Epidermal melanocyte (primary cell): ENCODE measurements at regions not wholly inside any gene's neighbourhood (a gene's known extent, or its start where the extent isn't known, plus 50 kb on each side); places are given as distances from the start of the nearest gene placed in this dataset.

Experiments
- DNase-seq: peaks from one replicate; pipeline ENCODE4 v3.0.0; 2011; ENCODE audit warnings: low spot score; ENCODE audit not compliant: insufficient read length

DNA sequence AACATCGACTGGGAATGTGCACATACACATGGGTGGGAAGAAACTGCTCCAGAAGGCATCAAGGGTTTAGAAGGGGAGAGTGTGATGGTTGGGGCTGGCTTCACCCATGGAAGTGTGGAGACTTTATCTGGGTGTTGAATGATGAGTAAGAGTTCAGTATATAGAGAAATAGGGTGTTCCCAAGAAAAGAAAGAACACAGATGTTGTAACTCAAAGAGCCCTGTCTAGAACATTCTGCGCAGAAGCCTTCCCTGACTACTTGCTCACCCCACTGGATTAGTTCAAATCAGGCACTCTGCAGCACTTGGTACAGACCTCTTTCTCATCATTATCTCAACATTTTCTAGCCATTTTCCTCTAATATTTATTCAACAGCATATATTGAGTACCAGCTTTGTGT lies 491.7 kb downstream of the SNAPC1 start:
- no peak for DNase-seq

DNA sequence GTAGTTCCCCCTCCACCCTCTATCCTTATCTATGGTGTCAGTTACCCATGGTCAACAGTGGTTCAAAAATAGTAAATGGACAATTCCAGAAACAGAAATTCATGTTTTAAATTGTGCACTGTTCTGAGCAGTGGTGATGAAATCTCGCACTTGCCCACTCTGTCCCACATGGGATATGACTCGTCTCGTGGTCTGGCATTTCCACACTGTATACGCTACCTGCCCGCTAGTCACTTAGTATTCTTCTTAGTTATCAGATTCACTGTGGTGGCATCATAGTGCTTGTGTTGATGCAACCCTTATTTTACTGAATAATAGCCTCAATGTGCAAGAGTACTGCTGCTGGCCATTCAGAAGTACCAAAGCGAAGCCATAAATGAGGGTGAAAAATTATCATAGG lies 507.0 kb downstream of the SNAPC1 start:
- no peak for DNase-seq

DNA sequence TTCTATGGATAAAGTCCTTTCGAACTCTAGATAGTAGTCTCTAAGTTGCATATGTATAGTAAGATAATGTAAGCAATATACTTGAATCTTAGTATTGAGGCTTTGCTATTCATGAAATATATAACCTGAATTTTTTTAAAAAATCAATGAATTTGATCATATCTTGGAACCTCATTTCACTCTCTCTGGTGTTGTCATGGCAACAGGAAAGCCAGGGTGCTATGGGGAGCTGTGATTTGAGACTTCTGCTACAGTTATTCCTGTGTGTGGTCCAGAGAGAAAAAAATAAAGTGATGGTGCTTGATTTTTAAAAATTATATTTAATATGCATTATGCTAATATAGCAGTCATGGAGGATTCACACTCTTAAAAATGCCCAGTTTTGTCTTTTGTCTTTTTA lies 508.0 kb downstream of the SNAPC1 start:
- no peak for DNase-seq

DNA sequence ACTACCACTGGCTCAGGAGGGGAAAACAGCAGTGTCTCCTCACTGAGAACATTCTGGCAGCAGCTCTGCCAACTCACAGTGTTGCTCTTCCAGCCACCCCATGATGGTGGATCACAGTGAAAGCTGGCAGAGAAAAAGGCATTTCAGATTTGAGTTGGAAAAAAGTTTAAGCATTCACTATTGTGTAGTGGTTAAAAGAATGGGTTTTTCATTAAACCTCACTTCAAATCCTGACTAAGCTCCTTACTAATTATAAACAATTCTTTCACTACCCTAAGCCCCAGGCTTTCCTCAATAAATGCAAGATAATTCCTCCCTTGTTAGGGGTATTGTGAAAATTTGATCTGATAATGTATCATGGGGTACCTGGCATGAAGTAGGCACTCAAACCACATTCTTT lies 518.1 kb downstream of the SNAPC1 start:
- DNase-seq, result no peak

DNA sequence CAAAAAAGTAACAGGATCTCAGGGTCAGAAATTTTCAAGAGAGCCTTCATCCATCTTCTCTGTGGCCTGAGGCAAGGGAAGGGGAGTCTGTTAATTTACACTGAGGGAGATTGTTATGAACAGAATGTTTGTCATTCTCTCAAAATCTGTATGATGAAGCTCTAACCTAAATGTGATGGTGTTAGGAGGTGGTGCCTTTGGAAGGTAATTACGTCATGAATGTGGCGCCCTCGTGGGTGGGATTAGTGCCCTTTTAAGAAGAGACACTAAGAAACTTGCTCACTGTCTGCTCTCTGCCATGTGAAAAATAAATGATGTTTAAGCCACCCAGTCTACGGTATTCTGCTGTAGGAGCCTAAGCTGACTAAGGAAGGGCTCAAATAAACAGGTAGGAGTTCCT lies 521.6 kb downstream of the SNAPC1 start:
- no peak for DNase-seq

DNA sequence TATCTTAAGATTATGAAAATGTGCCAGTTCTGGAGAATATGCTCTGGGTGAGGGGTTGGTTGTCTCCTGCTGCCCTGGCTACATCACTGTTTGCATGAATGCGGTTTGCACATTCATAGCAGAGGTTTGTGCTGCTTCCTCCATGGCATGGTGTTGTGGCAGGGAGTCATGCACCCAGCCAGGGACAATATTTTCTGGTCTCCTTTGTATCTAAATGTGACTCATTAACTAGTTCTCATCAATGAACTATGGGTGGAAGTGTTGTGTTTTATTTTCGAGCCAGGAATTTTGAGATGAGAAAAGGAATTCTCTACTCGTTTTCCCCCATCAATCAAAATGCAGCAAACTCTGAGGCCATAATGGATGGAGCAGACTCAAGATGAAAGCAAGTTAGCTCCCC lies 527.3 kb downstream of the SNAPC1 start:
- DNase-seq, result no peak

DNA sequence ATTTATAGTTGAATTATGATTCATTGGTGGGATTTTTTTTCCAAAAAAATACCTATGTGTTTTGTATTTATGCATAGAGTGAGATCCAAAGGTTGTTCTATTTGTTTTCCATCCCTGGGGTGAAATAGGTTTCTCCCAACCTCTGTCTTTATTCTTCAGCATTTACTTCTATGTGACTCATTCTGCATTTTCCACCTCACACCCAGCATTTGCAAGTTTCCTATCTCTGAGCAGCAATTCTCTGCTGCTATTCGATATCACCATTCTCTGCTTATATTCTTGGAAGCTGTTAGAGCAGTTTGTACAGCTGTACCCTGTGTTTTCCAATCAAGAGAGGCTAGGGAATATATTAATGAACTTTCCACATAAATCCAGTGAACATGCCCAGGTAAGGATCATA lies 538.9 kb downstream of the SNAPC1 start:
- DNase-seq, result no peak

DNA sequence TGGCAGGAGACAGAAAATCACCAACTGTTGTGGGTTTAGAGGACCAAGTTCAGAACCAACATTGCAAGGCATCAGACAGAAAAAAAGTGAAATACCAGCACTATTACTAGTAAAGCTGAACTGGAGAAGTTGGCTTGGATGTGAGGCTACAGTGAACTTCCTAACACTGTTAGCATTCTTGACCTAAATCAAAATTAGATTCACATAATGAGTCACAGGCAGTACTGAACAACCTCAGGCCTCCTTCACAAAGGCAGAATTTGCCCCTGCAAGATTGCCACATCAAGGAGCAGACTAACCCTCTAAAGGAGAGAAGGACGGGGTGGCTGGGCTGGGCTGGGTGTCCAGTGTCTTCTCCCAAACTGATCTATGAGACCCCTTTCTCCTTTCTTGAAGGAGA lies 539.7 kb downstream of the SNAPC1 start:
- no peak for DNase-seq

DNA sequence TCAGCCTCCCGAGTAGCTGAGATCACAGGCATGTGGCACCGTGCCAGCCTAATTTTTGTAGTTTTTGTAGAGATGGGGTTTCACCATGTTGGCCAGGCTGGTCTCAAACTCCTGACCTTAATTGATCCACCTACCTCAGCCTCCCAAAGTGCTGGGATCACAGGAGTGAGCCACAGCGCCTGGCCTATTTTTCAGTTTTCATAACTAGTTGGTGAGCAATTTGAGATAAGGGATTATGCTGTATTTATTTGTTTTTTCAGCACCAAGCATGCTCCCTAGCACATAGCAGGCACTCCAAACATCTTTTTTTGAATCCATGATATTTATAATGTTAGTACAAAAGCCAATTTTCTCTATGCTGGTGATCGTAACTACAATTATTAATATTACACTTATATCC lies 541.2 kb downstream of the SNAPC1 start:
- no peak for DNase-seq

DNA sequence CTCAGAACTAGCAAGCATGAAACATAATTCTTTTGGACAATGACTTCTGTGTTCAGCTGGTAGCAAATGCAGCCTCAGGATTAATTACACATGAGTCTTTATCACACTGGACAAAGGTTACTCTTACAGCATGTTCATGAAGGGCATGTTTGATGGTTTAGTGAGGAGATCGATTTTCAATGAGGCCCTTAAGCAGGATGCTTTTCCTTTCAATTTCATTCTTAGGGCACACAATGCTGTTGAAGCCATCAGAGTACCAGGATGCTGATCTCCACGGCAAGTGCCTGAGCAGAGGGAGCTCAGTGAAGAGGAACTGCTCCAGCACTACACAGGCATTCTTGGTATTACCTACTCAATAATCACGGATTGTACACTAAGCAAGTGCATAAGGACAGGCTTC lies 542.0 kb downstream of the SNAPC1 start:
- no peak for DNase-seq

DNA sequence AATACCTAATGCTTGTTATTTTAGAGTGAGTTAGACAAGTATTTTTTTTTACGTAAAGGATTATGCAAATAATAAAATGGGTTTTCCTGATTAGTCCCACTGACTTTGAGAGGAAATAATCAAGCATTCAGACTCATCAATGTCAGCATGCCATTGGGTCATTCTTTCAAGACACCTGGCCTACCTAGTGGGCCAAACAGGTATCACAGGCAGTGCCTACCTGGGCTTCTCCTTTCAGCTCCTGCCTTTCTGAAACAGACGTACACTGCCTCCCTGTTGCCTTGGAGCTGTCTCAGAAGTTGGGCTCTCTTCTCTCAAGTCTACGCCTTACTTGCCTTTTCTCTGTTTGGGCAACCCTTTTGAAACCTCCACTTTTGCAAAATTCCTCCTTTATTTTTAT lies 545.6 kb downstream of the SNAPC1 start:
- no peak for DNase-seq

DNA sequence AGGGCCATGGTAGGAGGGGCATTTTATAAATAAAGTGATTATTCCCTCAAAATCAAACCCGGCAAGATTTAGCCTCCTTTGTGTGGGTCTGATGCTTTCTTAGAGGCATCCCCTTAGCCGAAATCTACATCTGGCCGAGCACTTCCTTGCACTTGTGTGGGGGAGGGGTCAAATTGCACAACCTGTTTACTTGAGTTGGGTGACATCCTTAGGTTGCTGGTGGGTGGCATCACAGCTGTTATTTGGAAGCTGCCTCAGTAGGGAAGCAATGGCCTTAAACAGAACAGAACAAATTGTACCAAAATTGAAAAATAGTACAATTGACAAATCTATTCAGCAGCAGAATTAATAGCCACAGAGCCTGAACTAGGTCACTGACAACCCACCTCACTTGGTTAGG lies 546.1 kb downstream of the SNAPC1 start:
- no peak for DNase-seq

DNA sequence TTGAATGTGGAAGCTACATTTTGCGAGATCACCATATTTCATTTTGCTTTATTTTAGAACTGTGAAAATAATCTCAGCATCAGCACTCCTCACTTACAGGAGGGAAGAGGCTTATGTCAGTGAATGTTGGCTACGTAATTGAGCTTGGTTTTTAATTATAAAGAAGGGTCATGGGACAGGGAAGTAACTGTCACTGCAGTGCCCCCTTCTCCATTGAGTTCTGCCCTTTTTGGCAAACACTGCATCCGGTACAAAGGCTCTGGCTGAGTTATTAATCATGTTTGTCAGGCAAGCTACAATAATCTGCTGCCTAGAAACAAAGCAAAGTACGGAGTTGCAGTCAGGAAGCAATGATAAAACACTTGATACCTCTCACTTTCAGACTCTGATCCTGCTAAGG lies 546.7 kb downstream of the SNAPC1 start:
- no peak for DNase-seq

DNA sequence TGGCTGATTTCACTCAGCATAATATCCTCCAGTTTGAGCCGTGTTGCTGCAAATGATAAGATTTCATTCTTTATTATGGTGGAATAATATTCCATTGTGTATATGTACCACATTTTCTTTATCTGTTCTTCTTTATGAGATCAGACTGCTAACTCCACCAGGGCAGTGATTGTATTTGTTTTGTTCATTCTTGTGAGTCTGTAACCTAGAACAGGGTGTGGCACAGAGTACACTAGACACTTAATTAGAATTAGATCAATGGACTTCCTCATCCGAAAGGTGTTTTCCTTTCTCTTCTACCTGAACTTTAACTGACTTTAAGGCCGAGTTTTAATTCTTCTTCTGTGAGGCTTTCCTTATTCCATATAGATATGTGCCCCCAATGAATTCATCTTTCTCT lies 551.0 kb downstream of the SNAPC1 start:
- DNase-seq, result no peak

DNA sequence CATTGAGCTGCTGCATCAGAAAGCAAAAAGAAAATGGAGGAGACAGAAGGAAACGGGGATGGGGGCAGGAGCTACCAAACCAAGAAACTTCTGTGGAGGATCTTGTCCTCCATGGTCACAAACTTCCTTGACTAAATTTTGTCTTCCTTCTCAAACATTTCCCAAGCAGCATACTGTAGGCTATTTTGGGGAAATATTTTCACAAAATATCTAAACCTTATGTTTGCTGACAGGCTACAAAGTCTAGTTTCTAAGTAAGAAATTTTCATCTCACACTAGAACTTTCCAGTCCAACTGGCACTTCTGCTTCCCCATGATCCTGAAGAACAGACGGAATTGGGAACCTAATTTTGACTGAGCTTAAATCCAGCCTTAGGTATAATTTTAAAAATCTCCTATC lies 552.0 kb downstream of the SNAPC1 start:
- DNase-seq, result no peak

DNA sequence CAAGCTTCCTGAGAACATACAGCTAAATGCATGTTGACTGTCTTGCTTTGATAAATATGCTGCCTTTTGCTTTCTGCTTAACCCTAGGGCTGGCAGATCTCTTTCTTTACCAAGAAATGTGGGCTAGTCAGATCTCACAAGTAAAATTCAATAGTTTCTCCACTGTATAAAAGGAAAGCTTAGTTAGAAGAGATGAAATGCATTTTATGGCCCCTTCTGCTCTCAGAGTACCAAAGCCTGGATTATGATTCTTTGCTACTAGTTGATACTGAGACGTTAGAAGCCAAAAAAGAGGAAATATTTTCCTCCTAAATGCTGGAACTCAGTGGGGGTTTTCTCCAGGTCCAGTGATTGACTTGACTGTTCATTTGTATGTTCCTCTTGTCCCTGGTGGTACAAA lies 552.7 kb downstream of the SNAPC1 start:
- no peak for DNase-seq

DNA sequence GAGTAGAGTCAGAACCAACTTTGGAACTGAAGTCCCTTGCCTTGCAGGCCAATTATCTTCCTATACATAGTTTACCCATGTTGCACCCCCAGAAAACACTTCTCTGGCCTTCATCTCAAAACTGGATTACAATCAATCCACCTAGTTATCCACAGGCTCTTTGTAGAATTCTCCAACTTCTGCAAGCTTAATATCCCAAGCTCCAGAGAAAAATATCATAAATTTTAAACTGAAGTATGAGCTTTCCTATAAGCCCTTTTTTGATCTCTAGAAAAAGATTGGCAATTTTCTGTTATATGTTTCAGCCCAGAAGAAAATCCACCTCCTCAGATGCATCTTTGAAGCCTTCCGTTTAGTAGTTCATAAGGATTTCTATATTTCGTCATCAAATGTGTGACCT lies 553.4 kb downstream of the SNAPC1 start:
- no peak for DNase-seq

DNA sequence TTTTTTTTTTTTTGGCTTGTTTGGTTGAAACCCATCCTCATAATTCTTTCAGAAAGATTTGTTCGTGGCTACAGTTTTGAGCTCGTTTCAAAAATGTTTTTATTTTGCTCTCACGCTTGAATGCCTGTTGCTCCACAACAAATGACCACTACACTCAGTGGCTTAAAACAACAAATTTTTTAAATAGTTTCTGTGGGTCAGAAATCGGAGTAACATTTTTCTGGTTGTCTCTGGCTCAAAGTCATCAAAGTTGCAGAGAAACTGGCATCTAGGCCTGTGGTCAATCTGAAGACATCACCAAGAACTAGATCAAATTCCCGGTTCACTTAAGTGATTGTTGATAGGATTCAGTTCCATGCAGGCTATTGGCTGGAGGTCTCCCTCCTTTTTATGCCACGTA lies 560.0 kb downstream of the SNAPC1 start:
- no peak for DNase-seq

DNA sequence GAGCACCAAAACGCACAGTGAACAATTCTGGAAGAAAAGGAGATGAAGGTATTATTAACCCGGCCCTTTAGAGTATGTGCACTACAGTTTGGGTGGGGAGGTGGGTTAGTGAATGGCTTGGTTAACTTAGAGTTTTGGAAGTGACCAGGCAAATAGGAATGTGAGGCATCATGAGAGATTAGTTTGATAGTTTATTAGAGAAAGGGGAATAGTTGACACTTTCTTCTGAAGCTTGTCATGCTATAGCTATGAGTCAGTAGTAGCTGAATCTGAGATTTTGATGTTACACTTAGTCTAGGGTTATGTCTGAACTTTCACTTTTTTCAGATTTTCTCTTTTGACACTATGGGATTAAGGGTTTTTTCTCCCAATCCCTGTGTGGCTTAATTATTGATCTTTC lies 567.2 kb downstream of the SNAPC1 start:
- DNase-seq, result no peak

DNA sequence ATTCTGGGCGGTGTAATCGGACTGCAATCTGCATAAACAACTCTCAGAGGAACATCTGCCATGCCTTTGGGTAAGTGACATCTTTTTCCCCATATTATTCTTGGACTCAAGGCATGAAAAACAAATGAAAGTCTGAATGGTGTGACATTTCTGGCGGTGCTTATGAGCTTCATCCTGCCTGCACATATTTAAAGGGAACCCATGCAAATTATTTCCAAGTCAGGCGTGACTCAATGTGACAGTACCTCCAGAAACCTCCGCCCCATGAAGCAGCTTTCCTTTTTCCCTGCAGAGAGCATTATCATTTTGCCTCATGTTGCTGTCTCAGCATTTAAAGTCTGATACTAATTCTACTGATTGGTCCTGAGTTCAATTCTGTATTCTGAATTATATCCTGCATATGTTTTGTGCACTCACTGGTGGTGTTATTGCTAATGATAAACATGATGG lies 585.4 kb downstream of the SNAPC1 start:
- no peak for DNase-seq

DNA sequence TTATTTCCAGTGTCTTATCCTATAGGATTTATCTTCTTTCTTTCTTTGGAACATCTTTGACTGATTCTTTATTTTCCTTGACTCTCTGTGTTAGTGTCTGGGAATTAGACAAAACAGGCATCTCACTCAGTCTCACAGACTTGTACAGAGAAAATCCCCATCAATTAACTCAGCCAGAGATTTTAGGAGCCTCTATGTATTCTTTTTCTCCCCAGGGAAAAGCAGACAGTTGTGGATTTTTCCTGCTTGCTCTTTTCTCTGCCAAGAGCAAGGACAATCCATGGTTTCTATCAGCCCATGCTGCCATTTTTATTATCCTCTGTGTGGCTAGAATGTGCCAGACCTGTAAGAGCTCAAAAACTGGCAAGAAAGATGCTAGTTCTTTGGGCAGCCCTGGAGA lies 595.1 kb downstream of the SNAPC1 start:
- DNase-seq, result no peak

DNA sequence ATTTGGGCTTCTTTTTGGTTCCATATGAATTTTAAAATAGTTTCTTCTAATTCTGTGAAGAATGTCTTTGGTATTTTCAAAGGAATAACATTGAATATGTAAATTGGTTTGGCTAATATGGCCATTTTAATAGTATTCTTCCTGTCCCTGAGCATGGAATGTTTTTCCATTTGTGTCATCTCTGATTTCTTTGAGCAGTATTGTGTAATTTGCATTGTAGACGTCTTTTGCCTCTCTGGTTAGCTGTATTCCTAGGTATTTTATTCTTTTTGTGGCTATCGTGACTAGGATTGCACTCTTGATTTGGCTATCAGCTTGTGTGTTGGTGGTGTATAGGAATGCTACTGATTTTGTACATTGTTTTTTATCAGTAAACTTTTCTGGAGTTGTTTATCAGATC lies 601.9 kb downstream of the SNAPC1 start:
- DNase-seq, result no peak

DNA sequence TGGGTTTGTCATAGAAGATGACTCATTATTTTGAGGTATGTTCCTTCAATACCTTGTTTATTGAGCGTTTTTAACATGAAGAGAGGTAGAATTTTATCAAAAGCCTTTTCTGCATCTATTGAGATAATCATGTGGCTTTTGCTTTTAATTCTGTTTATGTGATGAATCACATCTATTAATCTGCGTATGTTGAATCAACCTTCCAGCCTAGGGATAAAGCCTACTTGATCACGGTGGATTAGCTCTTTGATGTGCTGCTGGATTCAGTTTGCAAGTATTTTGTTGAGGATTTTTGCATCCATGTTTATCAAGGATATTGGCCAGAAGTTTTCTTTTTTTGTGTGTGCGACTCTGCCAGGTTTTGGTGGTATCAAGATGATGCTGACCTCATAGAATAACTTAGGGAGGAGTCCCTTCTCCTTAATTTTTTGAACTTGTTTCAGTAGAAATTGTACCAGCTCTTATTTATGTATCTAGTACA lies 602.6 kb downstream of the SNAPC1 start:
- no peak for DNase-seq

DNA sequence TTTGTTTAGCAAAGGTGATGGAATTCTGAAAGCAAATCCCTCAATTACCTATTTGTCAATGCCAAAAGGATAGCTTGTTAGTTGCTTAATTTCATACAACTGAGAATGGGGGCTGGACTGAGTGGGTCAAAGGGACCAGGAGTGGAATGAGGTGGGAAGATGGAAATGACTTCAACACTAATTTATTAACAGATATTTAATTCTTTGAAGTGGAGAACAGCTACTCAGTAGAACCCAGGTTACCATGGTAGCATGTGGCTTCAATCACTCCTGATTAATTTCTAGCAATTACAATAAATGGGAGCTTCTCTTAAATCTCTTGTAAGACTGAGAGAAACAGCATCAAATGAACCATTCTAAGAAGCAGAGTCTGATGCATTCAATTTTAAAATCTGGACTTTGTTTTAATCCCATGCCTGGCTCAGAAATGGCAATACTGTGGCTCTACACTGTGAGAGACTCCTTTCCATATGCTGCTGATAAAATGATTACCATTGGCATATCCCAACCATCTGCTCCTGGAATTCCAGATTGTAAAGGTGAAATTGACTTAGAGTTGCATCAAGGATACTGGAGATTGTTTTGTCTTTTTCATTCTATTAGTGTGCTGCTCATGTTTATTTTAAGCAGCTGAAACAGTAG lies 607.8 kb downstream of the SNAPC1 start:
- no peak for DNase-seq
